ENCODE measurements at regions not wholly inside any gene's neighbourhood (a gene's known extent, or its start where the extent isn't known, plus 50 kb on each side); places are given as distances from the start of the nearest gene placed in this dataset.
"Not testable (repeated sequence)": the region's sequence is repeated elsewhere in the genome, so short reads cannot be mapped to it uniquely, and the experiment has no call there.

DNA sequence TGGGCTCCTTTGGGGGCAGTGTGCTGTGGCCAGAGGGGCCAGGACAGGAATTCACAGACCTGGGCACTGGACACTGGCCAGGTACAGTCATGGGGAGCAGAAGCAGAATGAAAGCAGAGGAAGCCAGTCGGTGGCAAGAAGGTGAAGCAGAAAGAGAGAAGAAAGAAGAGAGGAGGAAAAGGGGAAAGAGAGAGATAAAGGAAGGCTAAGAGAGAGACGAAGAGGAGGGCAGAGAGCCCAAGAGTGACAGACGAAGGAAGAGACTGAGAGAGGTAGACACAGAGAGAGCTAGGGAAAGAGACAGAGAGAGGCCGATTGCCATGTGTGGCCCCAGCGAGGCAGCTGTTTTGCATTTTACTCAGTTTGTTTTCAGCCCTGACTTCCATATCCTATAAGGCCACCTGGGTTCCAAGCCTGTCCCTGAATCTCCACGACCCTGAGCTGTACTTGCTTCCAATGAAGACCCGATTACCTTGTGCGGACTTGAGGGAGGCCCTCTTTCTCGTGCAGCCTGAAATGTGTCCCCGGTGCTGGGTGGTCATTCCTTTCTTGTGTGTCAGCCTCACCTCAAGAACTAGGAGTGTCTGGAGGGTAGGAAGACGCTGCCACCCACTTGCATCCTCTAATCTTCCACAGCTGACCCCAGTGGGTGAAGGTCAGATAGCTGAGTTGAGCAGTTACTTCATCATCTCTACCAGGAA, 73.9 kb downstream of the LSM3 start:
- DNase-seq (ENCODE audit: low read depth in 2 of 2) = no peak

DNA sequence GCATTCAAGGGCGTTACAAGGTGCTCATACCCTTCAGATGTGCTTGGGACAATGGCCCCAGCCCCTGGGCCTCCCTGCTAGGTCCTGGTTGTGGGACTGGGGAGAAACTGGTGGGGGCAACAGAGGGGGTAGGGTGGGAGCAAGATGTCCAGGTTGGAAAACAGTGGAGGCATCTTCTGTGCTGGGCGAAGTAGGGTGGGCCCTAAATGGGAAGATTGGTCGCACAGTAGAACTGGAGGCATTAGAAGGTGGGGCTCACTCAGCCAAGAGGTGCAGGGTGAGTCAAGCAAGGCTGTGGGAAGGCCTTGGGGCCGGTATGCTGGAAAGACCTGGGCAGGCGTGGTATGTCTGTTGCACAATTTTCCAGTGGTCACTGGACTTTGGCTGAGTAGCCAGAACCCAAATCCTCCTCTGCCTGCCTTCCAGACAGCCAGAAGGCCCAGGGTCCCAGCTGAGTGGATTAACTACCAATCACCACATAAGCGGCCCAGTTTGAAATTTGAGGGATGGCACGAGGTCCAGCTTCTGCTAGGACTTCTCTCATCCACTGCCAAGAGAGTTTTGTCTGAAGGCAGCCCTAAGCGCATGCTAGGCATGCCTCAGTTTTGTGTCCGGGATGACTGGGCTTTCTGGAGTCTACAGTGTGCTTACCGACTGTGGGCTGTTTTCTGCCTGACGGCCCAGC, 74.5 kb downstream of the LSM3 start:
- DNase-seq (ENCODE audit: low read depth in 2 of 2) = no peak

DNA sequence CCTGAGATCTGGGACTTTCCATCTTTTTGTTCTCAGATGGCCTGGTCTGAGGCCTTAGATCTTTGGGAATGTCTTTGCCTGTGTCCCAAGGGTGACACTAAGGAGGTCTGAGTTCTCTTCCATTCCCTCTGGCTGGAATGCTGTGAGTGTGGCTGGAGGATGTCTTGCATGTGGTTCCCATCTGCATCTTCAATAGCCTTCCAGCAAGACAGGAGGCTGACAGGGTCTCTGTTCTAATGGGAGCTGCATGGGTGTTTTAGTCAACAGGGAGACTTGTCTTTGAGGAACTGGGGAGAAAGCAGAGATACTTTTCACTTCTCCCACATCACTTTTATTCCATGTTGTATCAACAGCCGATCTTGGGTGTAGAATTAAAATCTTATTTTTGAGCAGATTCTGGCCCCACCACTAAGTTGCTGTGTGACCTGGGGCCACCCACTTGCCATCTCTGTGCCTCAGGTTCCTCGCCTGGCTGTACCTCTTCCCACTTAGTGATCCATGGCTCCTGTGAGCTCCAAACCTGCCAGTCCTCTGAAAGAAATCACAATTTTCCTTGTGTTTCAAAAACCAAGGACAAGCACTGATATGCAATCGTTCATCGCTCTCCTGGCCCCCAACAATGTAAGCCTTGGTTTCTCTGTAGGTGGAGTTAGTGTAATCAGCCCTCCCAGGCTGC, 75.2 kb downstream of the LSM3 start:
- DNase-seq (ENCODE audit: low read depth in 2 of 2) = no peak

DNA sequence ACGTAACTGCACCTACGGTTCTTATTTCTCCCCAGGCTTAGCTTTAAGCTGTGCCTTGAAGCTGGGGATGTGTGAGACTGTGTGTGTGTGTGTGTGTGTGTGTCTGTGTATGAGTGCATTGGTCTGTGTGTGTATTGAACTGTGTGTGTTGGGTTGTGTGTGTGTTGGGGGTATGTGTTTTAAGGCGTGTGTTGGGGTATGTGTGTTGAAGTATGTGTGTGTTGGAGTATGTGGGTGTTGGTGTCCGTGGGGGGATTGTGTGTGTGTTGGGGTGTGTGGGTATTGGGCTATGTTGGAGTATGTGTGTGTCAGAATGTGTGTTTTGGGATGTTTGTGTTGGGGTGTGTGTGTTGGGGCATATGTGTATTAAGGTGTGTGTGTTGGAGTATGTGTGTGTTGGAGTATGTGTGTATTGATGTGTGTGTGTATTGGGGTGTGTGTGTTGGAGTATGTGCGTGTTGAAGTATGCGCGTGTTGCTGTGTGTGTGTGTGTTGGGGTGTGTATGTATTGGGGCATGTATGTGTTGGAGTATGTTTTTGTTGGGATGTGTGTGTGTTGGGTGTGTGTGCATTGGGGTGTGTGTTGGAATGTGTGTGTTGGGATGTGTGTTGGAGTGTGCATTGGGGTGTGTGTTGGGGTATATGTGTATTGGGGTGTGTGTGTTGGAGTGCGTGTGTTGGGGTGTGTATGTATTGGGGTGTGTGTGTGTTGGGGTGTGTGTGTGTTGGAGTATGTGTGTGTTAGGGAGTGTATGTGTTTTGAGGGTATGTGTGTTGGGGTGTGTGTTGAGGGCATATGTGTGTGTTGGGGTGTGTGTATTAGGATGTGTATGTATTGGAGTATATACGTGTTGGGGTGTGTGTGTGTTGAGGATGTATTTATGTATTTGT, 76.4 kb downstream of the LSM3 start:
- DNase-seq (ENCODE audit: low read depth in 2 of 2) = no peak

DNA sequence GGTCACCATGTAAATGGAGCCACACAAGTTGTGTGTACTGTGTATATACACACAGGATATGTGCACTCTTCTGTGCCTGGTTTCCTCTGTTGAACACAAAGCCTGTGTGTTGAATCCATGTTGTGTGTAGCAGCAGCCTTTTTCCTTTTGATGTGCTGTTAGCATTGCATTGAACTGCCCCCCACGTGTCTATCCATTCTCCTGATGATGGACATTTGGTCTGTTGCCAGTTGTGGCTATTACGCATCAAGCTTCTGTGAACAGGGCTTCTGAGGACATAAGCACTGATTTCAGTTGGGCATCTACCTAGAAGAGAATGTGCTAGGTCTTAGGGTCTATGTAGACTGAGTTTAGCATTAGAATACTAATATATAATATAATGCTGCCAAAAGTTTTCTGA, 77.4 kb downstream of the LSM3 start:
- DNase-seq (ENCODE audit: low read depth in 2 of 2) = no peak

DNA sequence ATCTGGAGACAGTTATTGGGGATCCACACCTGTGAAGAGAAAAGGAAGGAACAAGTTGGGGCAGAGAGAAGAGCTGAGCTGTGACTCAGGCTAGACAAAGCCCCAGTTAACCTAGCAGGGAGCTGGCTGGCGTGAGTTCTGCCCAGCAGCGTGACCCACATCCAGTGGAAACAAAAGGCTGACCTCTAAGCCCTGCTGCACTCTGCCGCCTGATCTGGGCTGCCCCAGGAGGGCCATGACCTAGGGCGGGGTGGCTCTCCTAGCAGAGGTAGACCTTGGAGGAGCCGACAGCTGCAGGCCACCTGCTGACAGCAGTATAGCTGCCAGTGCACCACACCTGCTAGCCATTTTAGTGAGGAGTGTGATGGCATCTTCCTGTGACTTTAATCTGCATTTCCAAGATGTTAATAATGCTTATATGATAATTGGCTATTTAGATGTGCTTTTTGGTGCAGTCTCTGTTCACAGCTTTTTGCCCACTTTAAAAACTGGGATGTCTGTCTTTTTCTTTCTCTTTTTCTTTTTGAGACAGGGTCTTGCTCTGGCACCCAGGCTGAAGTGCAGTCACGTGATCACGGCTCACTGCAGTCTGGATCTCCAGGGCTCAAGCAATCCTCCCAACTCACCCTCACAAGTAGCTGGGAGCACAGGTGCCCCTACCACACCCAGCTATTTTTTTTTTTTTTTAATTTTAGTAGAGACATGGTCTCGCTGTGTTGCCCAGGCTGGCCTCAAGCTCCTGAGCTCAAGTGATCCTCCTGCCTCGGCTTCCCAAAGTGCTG, 78.1 kb downstream of the LSM3 start:
- no peak for DNase-seq (ENCODE audit: low read depth in 2 of 2)

DNA sequence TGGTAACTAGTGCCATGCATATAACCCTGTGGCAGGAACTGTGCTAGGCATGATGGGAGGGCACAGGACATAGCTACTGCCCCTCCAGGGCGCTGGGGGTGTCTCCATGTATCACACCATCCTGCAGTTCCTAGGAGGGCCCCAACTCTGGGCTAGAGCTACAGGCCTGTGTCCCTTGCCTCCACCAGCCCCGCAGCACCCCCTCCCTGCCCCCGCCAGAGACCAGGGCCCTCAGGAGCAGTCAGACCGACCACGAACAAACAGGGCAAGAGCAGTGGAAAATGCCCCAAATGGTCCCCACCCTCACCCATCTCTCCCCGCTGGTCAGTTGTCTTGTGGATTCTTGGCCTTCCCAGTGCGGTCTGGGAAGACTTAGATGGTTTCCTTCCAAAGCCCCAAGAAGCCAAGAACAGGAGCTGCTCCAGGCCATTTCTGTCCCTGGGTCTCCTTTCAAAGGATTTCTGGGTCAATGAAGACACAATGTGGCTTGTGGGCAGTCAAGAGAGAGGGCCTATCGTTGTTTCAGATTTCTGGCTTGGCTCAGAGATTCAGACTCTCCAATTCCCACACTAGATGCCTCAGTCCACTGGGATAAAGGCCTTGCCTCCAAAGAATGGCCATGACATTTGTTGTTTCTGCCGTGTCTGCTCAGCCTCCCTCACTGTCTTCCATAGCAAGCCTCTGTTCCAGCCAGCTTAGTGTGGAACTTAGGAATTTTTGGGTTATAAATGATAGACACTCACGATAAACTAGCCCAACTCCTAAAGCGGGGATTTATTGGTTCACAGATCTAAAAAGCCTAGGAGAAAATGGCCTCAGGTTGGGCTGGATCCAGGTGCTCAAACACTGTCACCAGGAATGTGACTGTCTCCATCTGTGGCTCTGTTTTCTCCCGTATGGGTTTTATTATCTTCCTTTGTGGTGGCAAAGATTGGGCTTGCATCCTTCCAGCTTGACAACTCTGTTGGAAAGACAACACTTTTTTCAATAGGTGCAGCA, 80.6 kb downstream of the LSM3 start:
- DNase-seq (ENCODE audit: low read depth in 2 of 2) = no peak

DNA sequence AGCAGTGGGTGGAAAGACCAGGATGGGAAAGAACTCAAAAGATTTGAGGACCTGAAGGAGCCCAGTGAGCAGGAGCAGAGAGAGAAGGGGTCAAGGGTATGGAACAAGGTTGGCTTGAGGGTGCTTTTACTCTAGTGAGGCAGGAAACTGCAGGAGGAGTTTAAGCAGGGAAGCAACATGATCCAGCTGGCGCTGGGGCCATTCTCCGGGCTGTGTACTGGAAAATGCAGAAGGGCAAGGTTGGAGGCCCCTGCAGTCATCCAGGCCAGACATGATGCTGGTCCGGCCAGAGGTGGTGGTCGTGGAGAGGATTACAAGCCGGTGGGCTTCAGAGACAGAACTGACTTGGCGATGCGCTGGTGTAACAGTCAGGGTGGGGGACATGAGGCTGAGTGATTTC, 81.8 kb downstream of the LSM3 start:
- DNase-seq (ENCODE audit: low read depth in 2 of 2) = no peak

DNA sequence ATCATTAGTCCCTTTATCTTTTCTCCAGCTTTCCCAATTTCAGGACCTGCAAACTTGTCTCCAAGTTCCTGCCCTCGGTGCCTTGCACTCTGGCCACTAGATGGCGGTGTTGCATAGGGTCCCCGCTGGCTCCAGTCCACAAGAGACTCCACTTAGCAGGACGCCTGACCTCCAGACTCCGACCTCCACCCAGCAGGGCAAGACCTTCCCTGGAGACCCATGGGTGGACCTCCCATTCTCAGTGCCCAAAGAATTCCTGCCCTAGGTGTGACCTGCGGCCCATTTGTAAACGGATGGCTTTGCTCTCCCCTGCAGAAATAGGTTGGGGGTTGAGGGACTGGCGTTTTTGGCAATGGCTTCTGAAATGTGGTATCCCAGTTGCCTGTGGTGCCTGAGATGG, 82.6 kb downstream of the LSM3 start:
- peak; percentile 70 to 72 for DNase-seq (ENCODE audit: low read depth in 2 of 2)

GRCh38 chr3:14262212-14262611, 83.6 kb downstream of the LSM3 start:
- no peak for DNase-seq (ENCODE audit: low read depth in 2 of 2)

- DNase-seq (ENCODE audit: low read depth in 2 of 2) = no peak
These were observed 84.2 kb downstream of the LSM3 start for GRCh38 chr3:14262867-14263266.

GRCh38 chr3:14263317-14264005, 84.8 kb downstream of the LSM3 start:
- DNase-seq (ENCODE audit: low read depth in 2 of 2) = no peak

- no peak for DNase-seq (ENCODE audit: low read depth in 2 of 2)
These were observed 86.8 kb downstream of the LSM3 start for GRCh38 chr3:14265246-14265962.

- no peak for DNase-seq (ENCODE audit: low read depth in 2 of 2)
These were observed 87.7 kb downstream of the LSM3 start for GRCh38 chr3:14266361-14266760.

- DNase-seq (ENCODE audit: low read depth in 2 of 2) = no peak
These were observed 89.4 kb downstream of the LSM3 start for GRCh38 chr3:14267976-14268375.

GRCh38 chr3:14268897-14269296, 90.3 kb downstream of the LSM3 start:
- no peak for DNase-seq (ENCODE audit: low read depth in 2 of 2)

DNA sequence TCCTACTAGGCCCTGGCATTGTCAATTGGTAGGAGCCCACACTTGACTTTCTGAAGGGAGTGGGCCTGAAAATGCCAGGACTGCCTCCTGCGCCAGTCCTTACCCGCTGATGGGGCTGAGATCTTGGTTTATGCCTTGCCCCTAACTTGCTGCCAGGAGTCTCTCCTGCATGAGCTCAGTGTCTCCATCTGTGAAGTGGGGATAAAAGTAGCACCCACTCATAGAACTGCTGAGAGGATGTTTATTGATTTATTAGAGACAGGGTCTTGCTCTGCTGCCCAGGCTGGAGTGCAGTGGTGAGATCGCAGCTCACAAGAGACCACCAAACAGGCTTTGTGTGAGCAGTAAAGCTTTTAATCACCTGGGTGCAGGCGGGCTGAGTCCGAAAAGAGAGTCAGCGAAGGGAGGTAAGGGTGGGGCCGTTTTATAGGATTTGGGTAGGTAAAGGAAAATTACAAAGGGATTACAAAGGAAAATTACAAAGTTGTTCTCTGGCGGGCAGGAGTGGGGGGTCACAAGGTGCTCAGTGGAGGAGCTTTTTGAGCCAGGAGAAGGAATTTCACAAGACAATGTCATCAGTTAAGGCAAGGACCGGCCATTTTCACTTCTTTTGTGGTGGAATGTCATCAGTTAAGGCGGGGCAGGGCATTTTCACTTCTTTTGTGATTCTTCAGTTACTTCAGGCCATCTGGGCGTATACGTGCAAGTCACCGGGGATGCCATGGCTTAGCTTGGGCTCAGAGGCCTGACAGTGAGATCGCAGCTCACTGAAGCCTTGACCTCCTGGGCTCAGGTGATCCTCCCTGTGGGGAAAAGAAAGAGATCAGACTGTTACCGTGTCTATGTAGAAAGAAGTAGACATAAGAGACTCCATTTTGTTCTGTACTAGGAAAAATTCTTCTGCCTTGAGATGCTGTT, 93.7 kb downstream of the LSM3 start:
- DNase-seq (ENCODE audit: low read depth in 2 of 2) = not testable (repeated sequence)
